ENCODE measurements at regions not wholly inside any gene's neighbourhood (a gene's known extent, or its start where the extent isn't known, plus 50 kb on each side); places are given as distances from the start of the nearest gene placed in this dataset.

- H3K27ac ChIP-seq (ENCODE audit: low read depth, low read length, poor library complexity, severe bottlenecking): no peak overlapping the region
- ChIA-PET CTCF (no interaction called here), POLR2A (ENCODE audit: low non-redundant PET) (no interaction called here)
- DNase-seq (ENCODE audit: low spot score): no peak
- no peaks in the 10 kb centered on the region for H3K4me1 ChIP-seq (ENCODE audit: insufficient read depth, low read length, poor library complexity, severe bottlenecking)
- no TSS peak for BruUV-seq (replicated peaks)
- H3K4me3 ChIP-seq (ENCODE audit: low read depth, low read length, poor library complexity, severe bottlenecking): no peak overlapping the region
- intact Hi-C loops (cut with micrococcal nuclease; ENCODE audit: unreplicated experiment): no loop called here
- no peaks in the 10 kb centered on the region for H3K27me3 ChIP-seq (replicated peaks; ENCODE audit: insufficient read depth, low read depth, low read length, poor library complexity)
- TF ChIP-seq EZH2 (IDR thresholded peaks at IDR 0.05; ENCODE audit: borderline replicate concordance, low read depth, low read length, poor library complexity, severe bottlenecking) (no peak), CTCF (conservative IDR thresholded peaks at IDR 0.05; ENCODE audit: low read depth, low read length) (no peak)
- H3K9me3 ChIP-seq (ENCODE audit: low read depth, low read length, poor library complexity, severe bottlenecking): no peaks in the 10 kb centered on the region
- H3K36me3 ChIP-seq (ENCODE audit: insufficient read depth, low read length, poor library complexity, severe bottlenecking): no peaks in the 10 kb centered on the region
These were observed 59.5 kb upstream of the DYRK2 start for GRCh38 chr12:67589078-67589477.

GRCh38 chr12:67590149-67590790 is 58.3 kb upstream of the DYRK2 start:
- Histone ChIP-seq H3K27me3 (replicated peaks; ENCODE audit: insufficient read depth, low read depth, low read length, poor library complexity) (no peaks in the 10 kb centered on the region), H3K9me3 (ENCODE audit: low read depth, low read length, poor library complexity, severe bottlenecking) (no peaks in the 10 kb centered on the region), H3K27ac (ENCODE audit: low read depth, low read length, poor library complexity, severe bottlenecking) (no peak overlapping the region), H3K36me3 (ENCODE audit: insufficient read depth, low read length, poor library complexity, severe bottlenecking) (no peaks in the 10 kb centered on the region), H3K4me3 (ENCODE audit: low read depth, low read length, poor library complexity, severe bottlenecking) (no peak overlapping the region), H3K4me1 (ENCODE audit: insufficient read depth, low read length, poor library complexity, severe bottlenecking) (no peaks in the 10 kb centered on the region)
- ChIA-PET POLR2A (ENCODE audit: low non-redundant PET) (no interaction called here), CTCF (no interaction called here)
- DNase-seq (ENCODE audit: low spot score): no peak
- intact Hi-C loops (cut with micrococcal nuclease; ENCODE audit: unreplicated experiment): no loop called here
- TF ChIP-seq EZH2 (IDR thresholded peaks at IDR 0.05; ENCODE audit: borderline replicate concordance, low read depth, low read length, poor library complexity, severe bottlenecking) (no peak), CTCF (conservative IDR thresholded peaks at IDR 0.05; ENCODE audit: low read depth, low read length) (no peak)
- BruUV-seq (replicated peaks): no TSS peak

GRCh38 chr12:67592228-67593011 is 56.1 kb upstream of the DYRK2 start:
- intact Hi-C loops (cut with micrococcal nuclease; ENCODE audit: unreplicated experiment): no loop called here
- H3K27ac ChIP-seq (ENCODE audit: low read depth, low read length, poor library complexity, severe bottlenecking): no peak overlapping the region
- CTCF ChIA-PET: no interaction called here
- DNase-seq (ENCODE audit: low spot score): peak; percentile 55
- POLR2A ChIA-PET (ENCODE audit: low non-redundant PET): no interaction called here
- no peak overlapping the region for H3K4me3 ChIP-seq (ENCODE audit: low read depth, low read length, poor library complexity, severe bottlenecking)
- H3K36me3 ChIP-seq (ENCODE audit: insufficient read depth, low read length, poor library complexity, severe bottlenecking): no peaks in the 10 kb centered on the region
- H3K27me3 ChIP-seq (replicated peaks; ENCODE audit: insufficient read depth, low read depth, low read length, poor library complexity): no peaks in the 10 kb centered on the region
- H3K4me1 ChIP-seq (ENCODE audit: insufficient read depth, low read length, poor library complexity, severe bottlenecking): no peaks in the 10 kb centered on the region
- BruUV-seq (replicated peaks): no TSS peak
- no peaks in the 10 kb centered on the region for H3K9me3 ChIP-seq (ENCODE audit: low read depth, low read length, poor library complexity, severe bottlenecking)
- no peak for TF ChIP-seq CTCF (conservative IDR thresholded peaks at IDR 0.05; ENCODE audit: low read depth, low read length)
- TF ChIP-seq EZH2 (IDR thresholded peaks at IDR 0.05; ENCODE audit: borderline replicate concordance, low read depth, low read length, poor library complexity, severe bottlenecking): no peak

Measured in A673 (cell line).